ENCODE measurements at regions not wholly inside any gene's neighbourhood (a gene's known extent, or its start where the extent isn't known, plus 50 kb on each side); places are given as distances from the start of the nearest gene placed in this dataset.
A peak's percentile ranks its signal among the peaks of the same experiment; 100 is the strongest.

GRCh38 chr6:153941768-153942167 lies 97.3 kb upstream of the OPRM1 start:
- no peaks in the 10 kb centered on the region for H3K79me1 ChIP-seq (ENCODE audit: low read length)
- H4K5ac ChIP-seq (ENCODE audit: low read length): no peak overlapping the region
- no peak for DNase-seq
- no peak overlapping the region for H3K56ac ChIP-seq (ENCODE audit: low read length)
- H3K27me3 ChIP-seq (ENCODE audit: insufficient read depth, low read length, poor library complexity): no peaks in the 10 kb centered on the region
- H3K18ac ChIP-seq (ENCODE audit: low read length): no peak overlapping the region
- no peak overlapping the region for H2BK5ac ChIP-seq (ENCODE audit: low read length)
- H3K4me1 ChIP-seq (ENCODE audit: control insufficient read depth, low read depth, low read length): no peaks in the 10 kb centered on the region
- no peak overlapping the region for H2BK15ac ChIP-seq (replicated peaks; ENCODE audit: low read depth)
- no peak overlapping the region for H2AK5ac ChIP-seq (ENCODE audit: low read length)
- H3K36me3 ChIP-seq (ENCODE audit: control insufficient read depth, insufficient read depth, low read length): no peaks in the 10 kb centered on the region
- no peak overlapping the region for H3K4ac ChIP-seq (ENCODE audit: low read depth, low read length)
- no peak overlapping the region for H3K4me3 ChIP-seq (ENCODE audit: low read length)
- H3K23ac ChIP-seq (ENCODE audit: low read length): no peak overlapping the region
- H3K9ac ChIP-seq (ENCODE audit: low read length): no peak overlapping the region
- H3K27ac ChIP-seq (ENCODE audit: low read depth, low read length): no peak overlapping the region
- WGBS (ENCODE audit: extremely low coverage, insufficient coverage, low lambda C conversion rate): no CpG with 5 or more reads among the region's 2 CpGs
- no peaks in the 10 kb centered on the region for H3K79me2 ChIP-seq (ENCODE audit: control insufficient read depth, insufficient read depth, low read length)
- H4K8ac ChIP-seq (ENCODE audit: low read depth, low read length): no peak overlapping the region
- H2BK120ac ChIP-seq (ENCODE audit: low read depth, low read length): no peak overlapping the region
- H3K4me2 ChIP-seq (ENCODE audit: low read length): no peak overlapping the region

- Histone ChIP-seq H3K4me1 (ENCODE audit: control insufficient read depth, low read depth, low read length) (no peaks in the 10 kb centered on the region), H3K79me2 (ENCODE audit: control insufficient read depth, insufficient read depth, low read length) (no peaks in the 10 kb centered on the region), H3K4ac (ENCODE audit: low read depth, low read length) (no peak overlapping the region), H2BK15ac (replicated peaks; ENCODE audit: low read depth) (no peak overlapping the region), H3K36me3 (ENCODE audit: control insufficient read depth, insufficient read depth, low read length) (no peaks in the 10 kb centered on the region), H4K5ac (ENCODE audit: low read length) (no peak overlapping the region), H3K9ac (ENCODE audit: low read length) (no peak overlapping the region), H3K56ac (ENCODE audit: low read length) (no peak overlapping the region), H2AK5ac (ENCODE audit: low read length) (no peak overlapping the region), H3K27ac (ENCODE audit: low read depth, low read length) (no peak overlapping the region), H3K23ac (ENCODE audit: low read length) (no peak overlapping the region), H2BK5ac (ENCODE audit: low read length) (no peak overlapping the region), H3K79me1 (ENCODE audit: low read length) (no peaks in the 10 kb centered on the region), H3K4me3 (ENCODE audit: low read length) (no peak overlapping the region), H4K8ac (ENCODE audit: low read depth, low read length) (no peak overlapping the region), H3K4me2 (ENCODE audit: low read length) (no peak overlapping the region), H2BK120ac (ENCODE audit: low read depth, low read length) (no peak overlapping the region), H3K18ac (ENCODE audit: low read length) (no peak overlapping the region), H3K27me3 (ENCODE audit: insufficient read depth, low read length, poor library complexity) (no peaks in the 10 kb centered on the region)
- no CpG with 5 or more reads among the region's 10 CpGs for WGBS (ENCODE audit: extremely low coverage, insufficient coverage, low lambda C conversion rate)
- DNase-seq: no peak
Measured at GRCh38 chr6:153938876-153939275, 100.2 kb upstream of the OPRM1 start.

- Histone ChIP-seq H2BK15ac (replicated peaks; ENCODE audit: low read depth) (no peak overlapping the region), H3K27me3 (ENCODE audit: insufficient read depth, low read length, poor library complexity) (no peaks in the 10 kb centered on the region), H3K18ac (ENCODE audit: low read length) (no peak overlapping the region), H3K4me3 (ENCODE audit: low read length) (no peak overlapping the region), H3K27ac (ENCODE audit: low read depth, low read length) (no peak overlapping the region), H3K4ac (ENCODE audit: low read depth, low read length) (no peak overlapping the region), H2BK5ac (ENCODE audit: low read length) (no peak overlapping the region), H3K79me2 (ENCODE audit: control insufficient read depth, insufficient read depth, low read length) (no peaks in the 10 kb centered on the region), H3K79me1 (ENCODE audit: low read length) (no peaks in the 10 kb centered on the region), H3K23ac (ENCODE audit: low read length) (no peak overlapping the region), H3K56ac (ENCODE audit: low read length) (no peak overlapping the region), H4K8ac (ENCODE audit: low read depth, low read length) (no peak overlapping the region), H2BK120ac (ENCODE audit: low read depth, low read length) (no peak overlapping the region), H3K9ac (ENCODE audit: low read length) (no peak overlapping the region), H2AK5ac (ENCODE audit: low read length) (no peak overlapping the region), H3K4me2 (ENCODE audit: low read length) (no peak overlapping the region), H4K5ac (ENCODE audit: low read length) (no peak overlapping the region), H3K4me1 (ENCODE audit: control insufficient read depth, low read depth, low read length) (no peaks in the 10 kb centered on the region), H3K36me3 (ENCODE audit: control insufficient read depth, insufficient read depth, low read length) (no peaks in the 10 kb centered on the region)
- WGBS (ENCODE audit: extremely low coverage, insufficient coverage, low lambda C conversion rate): no CpG with 5 or more reads among the region's 3 CpGs
- no peak for DNase-seq
Measured at GRCh38 chr6:153931431-153931830, 107.6 kb upstream of the OPRM1 start.

DNA sequence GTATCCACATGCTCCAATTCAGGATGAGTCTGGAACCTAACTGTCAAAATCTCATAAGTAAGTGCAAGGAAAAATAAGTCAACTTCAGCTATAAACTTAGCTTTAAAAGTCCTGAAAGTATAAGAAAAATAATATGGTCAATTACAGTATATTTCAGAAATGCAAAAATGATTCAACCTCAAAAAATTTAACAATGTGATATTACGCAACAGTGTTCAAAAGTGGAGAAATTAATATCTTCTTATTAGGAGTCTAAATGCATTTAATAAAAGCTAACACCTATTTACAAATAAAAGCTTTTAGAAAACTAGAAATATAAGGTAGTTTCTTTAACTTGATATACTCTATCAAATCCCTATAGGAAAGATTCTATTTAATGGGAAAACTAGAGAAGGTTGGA lies 111.2 kb upstream of the OPRM1 start:
- Histone ChIP-seq H3K4me1 (ENCODE audit: control insufficient read depth, low read depth, low read length) (no peaks in the 10 kb centered on the region), H2BK120ac (ENCODE audit: low read depth, low read length) (no peak overlapping the region), H3K9ac (ENCODE audit: low read length) (no peak overlapping the region), H2BK5ac (ENCODE audit: low read length) (no peak overlapping the region), H3K4ac (ENCODE audit: low read depth, low read length) (no peak overlapping the region), H3K79me2 (ENCODE audit: control insufficient read depth, insufficient read depth, low read length) (no peaks in the 10 kb centered on the region), H3K23ac (ENCODE audit: low read length) (no peak overlapping the region), H4K5ac (ENCODE audit: low read length) (no peak overlapping the region), H3K18ac (ENCODE audit: low read length) (no peak overlapping the region), H3K56ac (ENCODE audit: low read length) (no peak overlapping the region), H2AK5ac (ENCODE audit: low read length) (no peak overlapping the region), H3K4me3 (ENCODE audit: low read length) (no peak overlapping the region), H3K36me3 (ENCODE audit: control insufficient read depth, insufficient read depth, low read length) (no peaks in the 10 kb centered on the region), H3K4me2 (ENCODE audit: low read length) (no peak overlapping the region), H3K27me3 (ENCODE audit: insufficient read depth, low read length, poor library complexity) (no peaks in the 10 kb centered on the region), H3K27ac (ENCODE audit: low read depth, low read length) (no peak overlapping the region), H3K79me1 (ENCODE audit: low read length) (no peaks in the 10 kb centered on the region), H4K8ac (ENCODE audit: low read depth, low read length) (no peak overlapping the region), H2BK15ac (replicated peaks; ENCODE audit: low read depth) (no peak overlapping the region)
- no CpG with 5 or more reads among the region's 1 CpG for WGBS (ENCODE audit: extremely low coverage, insufficient coverage, low lambda C conversion rate)
- no peak for DNase-seq

GRCh38 chr6:153898360-153899059 lies 140.5 kb upstream of the OPRM1 start:
- Histone ChIP-seq H4K5ac (ENCODE audit: low read length) (no peak overlapping the region), H3K4me3 (ENCODE audit: low read length) (no peak overlapping the region), H3K79me2 (ENCODE audit: control insufficient read depth, insufficient read depth, low read length) (no peaks in the 10 kb centered on the region), H3K79me1 (ENCODE audit: low read length) (no peaks in the 10 kb centered on the region), H3K4ac (ENCODE audit: low read depth, low read length) (no peak overlapping the region), H3K36me3 (ENCODE audit: control insufficient read depth, insufficient read depth, low read length) (no peaks in the 10 kb centered on the region), H3K18ac (ENCODE audit: low read length) (no peak overlapping the region), H3K27me3 (ENCODE audit: insufficient read depth, low read length, poor library complexity) (no peaks in the 10 kb centered on the region), H3K23ac (ENCODE audit: low read length) (no peak overlapping the region), H3K56ac (ENCODE audit: low read length) (no peak overlapping the region), H3K4me1 (ENCODE audit: control insufficient read depth, low read depth, low read length) (no peaks in the 10 kb centered on the region), H3K27ac (ENCODE audit: low read depth, low read length) (no peak overlapping the region), H2BK15ac (replicated peaks; ENCODE audit: low read depth) (no peak overlapping the region), H4K8ac (ENCODE audit: low read depth, low read length) (no peak overlapping the region), H2BK5ac (ENCODE audit: low read length) (no peak overlapping the region), H3K9ac (ENCODE audit: low read length) (no peak overlapping the region), H2BK120ac (ENCODE audit: low read depth, low read length) (no peak overlapping the region), H3K4me2 (ENCODE audit: low read length) (no peak overlapping the region), H2AK5ac (ENCODE audit: low read length) (no peak overlapping the region)
- WGBS (ENCODE audit: extremely low coverage, insufficient coverage, low lambda C conversion rate): no CpG with 5 or more reads among the region's 8 CpGs
- no peak for DNase-seq

- Histone ChIP-seq H2BK5ac (ENCODE audit: low read length) (no peak overlapping the region), H4K5ac (ENCODE audit: low read length) (no peak overlapping the region), H4K8ac (ENCODE audit: low read depth, low read length) (no peak overlapping the region), H3K4me3 (ENCODE audit: low read length) (no peak overlapping the region), H3K27ac (ENCODE audit: low read depth, low read length) (no peak overlapping the region), H3K79me2 (ENCODE audit: control insufficient read depth, insufficient read depth, low read length) (no peaks in the 10 kb centered on the region), H3K18ac (ENCODE audit: low read length) (no peak overlapping the region), H3K9ac (ENCODE audit: low read length) (no peak overlapping the region), H3K56ac (ENCODE audit: low read length) (no peak overlapping the region), H3K4me1 (ENCODE audit: control insufficient read depth, low read depth, low read length) (no peaks in the 10 kb centered on the region), H2BK15ac (replicated peaks; ENCODE audit: low read depth) (no peak overlapping the region), H3K4me2 (ENCODE audit: low read length) (no peak overlapping the region), H3K79me1 (ENCODE audit: low read length) (no peaks in the 10 kb centered on the region), H3K4ac (ENCODE audit: low read depth, low read length) (no peak overlapping the region), H3K23ac (ENCODE audit: low read length) (no peak overlapping the region), H2BK120ac (ENCODE audit: low read depth, low read length) (no peak overlapping the region), H3K36me3 (ENCODE audit: control insufficient read depth, insufficient read depth, low read length) (no peaks in the 10 kb centered on the region), H3K27me3 (ENCODE audit: insufficient read depth, low read length, poor library complexity) (no peaks in the 10 kb centered on the region), H2AK5ac (ENCODE audit: low read length) (no peak overlapping the region)
- peak; percentile 35 for DNase-seq
Measured at GRCh38 chr6:153882411-153882810, 156.6 kb upstream of the OPRM1 start.

Measured in mesendoderm (in vitro differentiated cells).